ENCODE measurements at regions not wholly inside any gene's neighbourhood (a gene's known extent, or its start where the extent isn't known, plus 50 kb on each side); places are given as distances from the start of the nearest gene placed in this dataset.

GRCh38 chr10:21191512-21191911, 294.4 kb upstream of the NEBL start:
- no peak for ATAC-seq
- H3K9me3 Mint-ChIP-seq, result no peaks in the 10 kb centered on the region
- no peak overlapping the region for H3K27ac Mint-ChIP-seq

DNA sequence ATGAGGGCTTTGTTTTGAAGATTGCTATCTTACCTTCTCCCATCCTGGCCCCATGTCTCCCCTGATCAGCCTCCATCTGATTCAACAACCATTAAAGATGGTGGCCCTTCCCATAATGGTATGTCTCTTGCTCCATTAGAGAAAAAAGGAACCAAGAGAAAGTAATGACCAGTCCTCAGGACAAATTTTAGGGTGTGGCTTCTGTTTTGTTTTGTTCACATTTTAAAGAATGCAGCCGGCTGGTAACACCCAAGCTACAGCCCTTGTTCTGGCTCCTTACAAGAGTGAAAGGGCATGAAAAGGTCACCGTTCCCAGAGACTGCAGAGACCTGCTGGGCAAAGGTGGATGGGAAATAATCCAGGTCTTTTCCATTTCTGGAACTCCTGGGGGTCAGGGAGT, 287.9 kb upstream of the NEBL start:
- H3K9me3 Mint-ChIP-seq, result no peaks in the 10 kb centered on the region
- H3K27ac Mint-ChIP-seq, result no peak overlapping the region
- no peak for ATAC-seq
- no peaks in the 10 kb centered on the region for H3K4me1 Mint-ChIP-seq (ENCODE audit: low read depth in 2 of 2)
- peaks cover 5 to 8% of the 10 kb centered on the region in 2 donors for H3K27me3 Mint-ChIP-seq
- no peaks in the 10 kb centered on the region for H3K36me3 Mint-ChIP-seq
- no peak for DNase-seq (ENCODE audit: low spot score)
- H3K4me3 Mint-ChIP-seq, result no peak overlapping the region

More at GRCh38 chr10:21191512-21191911, 294.4 kb upstream of the NEBL start:
- no peak for DNase-seq (ENCODE audit: low spot score)
- Mint-ChIP-seq H3K4me3 (no peak overlapping the region), H3K36me3 (no peaks in the 10 kb centered on the region), H3K27me3 (peaks cover 5 to 7% of the 10 kb centered on the region in 2 donors), H3K4me1 (ENCODE audit: low read depth in 2 of 2) (no peaks in the 10 kb centered on the region)

- Mint-ChIP-seq H3K27ac (no peak overlapping the region), H3K27me3 (peaks cover 8% of the 10 kb centered on the region in 2 donors), H3K36me3 (no peaks in the 10 kb centered on the region), H3K4me3 (no peak overlapping the region), H3K9me3 (no peaks in the 10 kb centered on the region), H3K4me1 (ENCODE audit: low read depth in 2 of 2) (no peaks in the 10 kb centered on the region)
- DNase-seq (ENCODE audit: low spot score), result no peak
- no peak for ATAC-seq
Observed at GRCh38 chr10:21184216-21184615, 287.1 kb upstream of the NEBL start.

GRCh38 chr10:21183025-21183424, 285.9 kb upstream of the NEBL start:
- no peaks in the 10 kb centered on the region for H3K9me3 Mint-ChIP-seq
- DNase-seq (ENCODE audit: low spot score) (no peak), ATAC-seq (no peak)
- H3K36me3 Mint-ChIP-seq, result no peaks in the 10 kb centered on the region
- no peaks in the 10 kb centered on the region for H3K4me1 Mint-ChIP-seq (ENCODE audit: low read depth in 2 of 2)
- no peak overlapping the region for H3K4me3 Mint-ChIP-seq
- peaks cover 11 to 14% of the 10 kb centered on the region in 2 donors for H3K27me3 Mint-ChIP-seq
- H3K27ac Mint-ChIP-seq, result no peak overlapping the region

DNA sequence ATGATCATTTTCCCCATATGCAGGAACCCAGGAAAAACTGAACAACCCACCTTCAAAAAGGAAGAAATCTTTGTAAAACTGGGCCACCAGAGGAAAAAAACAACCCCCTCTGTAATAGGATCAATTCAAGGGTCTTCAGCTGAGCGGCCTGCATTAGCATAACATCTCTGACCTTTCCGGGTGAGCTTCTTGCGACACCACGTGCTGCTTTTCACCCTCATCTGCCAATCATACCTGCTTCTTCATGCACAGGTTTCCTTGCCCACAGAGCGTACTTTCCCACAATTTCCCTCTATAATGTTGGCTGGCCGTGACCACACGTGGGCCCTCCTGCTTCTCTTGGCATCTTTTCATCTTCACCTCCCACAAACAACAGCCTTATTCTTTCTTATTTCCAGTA, 284.3 kb upstream of the NEBL start:
- no peak for DNase-seq (ENCODE audit: low spot score)
- H3K4me3 Mint-ChIP-seq, result no peak overlapping the region
- no peak overlapping the region for H3K27ac Mint-ChIP-seq

DNA sequence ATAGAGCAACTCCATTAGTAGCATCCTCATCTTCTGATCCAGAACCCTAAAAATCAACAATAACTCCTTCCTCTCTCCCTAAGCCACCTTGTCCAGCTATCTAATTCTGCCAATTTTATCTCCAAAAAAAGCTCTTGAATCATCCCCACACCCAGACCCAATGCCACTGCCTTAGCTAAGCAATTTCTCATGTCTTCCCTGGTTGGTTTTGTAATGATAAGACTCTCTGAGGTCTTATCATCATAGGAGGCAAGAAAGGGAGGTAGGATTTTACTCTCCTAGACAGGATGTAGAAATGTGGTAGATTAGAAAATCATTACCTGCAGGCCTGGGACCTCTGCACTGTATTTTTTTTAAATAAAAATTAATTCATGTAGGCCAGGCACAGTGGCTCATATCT, 283.5 kb upstream of the NEBL start:
- Mint-ChIP-seq H3K4me1 (ENCODE audit: low read depth in 2 of 2) (no peaks in the 10 kb centered on the region), H3K4me3 (no peak overlapping the region), H3K9me3 (no peaks in the 10 kb centered on the region), H3K27me3 (peaks cover 25 to 27% of the 10 kb centered on the region in 2 donors), H3K27ac (no peak overlapping the region), H3K36me3 (no peaks in the 10 kb centered on the region)
- no peak for ATAC-seq
- no peak for DNase-seq (ENCODE audit: low spot score)

More for the DNA sequence above, 284.3 kb upstream of the NEBL start:
- ATAC-seq, result no peak
- no peaks in the 10 kb centered on the region for H3K36me3 Mint-ChIP-seq
- H3K9me3 Mint-ChIP-seq, result no peaks in the 10 kb centered on the region
- H3K27me3 Mint-ChIP-seq, result peaks cover 19 to 23% of the 10 kb centered on the region in 2 donors
- no peaks in the 10 kb centered on the region for H3K4me1 Mint-ChIP-seq (ENCODE audit: low read depth in 2 of 2)

GRCh38 chr10:21176934-21177480, 279.9 kb upstream of the NEBL start:
- no peak overlapping the region for H3K27ac Mint-ChIP-seq
- no peaks in the 10 kb centered on the region for H3K9me3 Mint-ChIP-seq
- H3K4me3 Mint-ChIP-seq, result no peak overlapping the region
- no peak for DNase-seq (ENCODE audit: low spot score)
- peaks cover 0 to 6% of the 10 kb centered on the region in 2 donors for H3K4me1 Mint-ChIP-seq (ENCODE audit: low read depth in 2 of 2)
- H3K36me3 Mint-ChIP-seq, result peaks cover 7% of the 10 kb centered on the region
- no peak for ATAC-seq
- H3K27me3 Mint-ChIP-seq, result peaks cover 35 to 37% of the 10 kb centered on the region in 2 donors

- H3K27me3 Mint-ChIP-seq, result peaks cover 36 to 41% of the 10 kb centered on the region in 2 donors
- peaks cover 0 to 6% of the 10 kb centered on the region in 2 donors for H3K4me1 Mint-ChIP-seq (ENCODE audit: low read depth in 2 of 2)
Observed at GRCh38 chr10:21175797-21176196, 278.7 kb upstream of the NEBL start.

GRCh38 chr10:21174715-21175495, 277.8 kb upstream of the NEBL start:
- peaks cover 7% of the 10 kb centered on the region for H3K36me3 Mint-ChIP-seq
- H3K27me3 Mint-ChIP-seq, result peaks cover 38 to 46% of the 10 kb centered on the region in 2 donors
- peaks cover 0 to 6% of the 10 kb centered on the region in 2 donors for H3K4me1 Mint-ChIP-seq (ENCODE audit: low read depth in 2 of 2)
- no peak overlapping the region for H3K27ac Mint-ChIP-seq
- DNase-seq (ENCODE audit: low spot score) (no peak), ATAC-seq (no peak)
- no peak overlapping the region for H3K4me3 Mint-ChIP-seq
- H3K9me3 Mint-ChIP-seq, result no peaks in the 10 kb centered on the region

More at GRCh38 chr10:21175797-21176196, 278.7 kb upstream of the NEBL start:
- DNase-seq (ENCODE audit: low spot score), result no peak
- Mint-ChIP-seq H3K9me3 (no peaks in the 10 kb centered on the region), H3K4me3 (no peak overlapping the region), H3K36me3 (peaks cover 7% of the 10 kb centered on the region), H3K27ac (no peak overlapping the region)
- ATAC-seq, result no peak

- Mint-ChIP-seq H3K36me3 (peaks cover 7% of the 10 kb centered on the region), H3K27me3 (peaks cover 38 to 44% of the 10 kb centered on the region in 2 donors), H3K9me3 (no peaks in the 10 kb centered on the region), H3K4me1 (ENCODE audit: low read depth in 2 of 2) (peaks cover 0 to 6% of the 10 kb centered on the region in 2 donors), H3K4me3 (no peak overlapping the region), H3K27ac (no peak overlapping the region)
- DNase-seq (ENCODE audit: low spot score) (no peak), ATAC-seq (peak; percentile 43 to 51)
Observed at GRCh38 chr10:21173802-21174714, 276.9 kb upstream of the NEBL start.

DNA sequence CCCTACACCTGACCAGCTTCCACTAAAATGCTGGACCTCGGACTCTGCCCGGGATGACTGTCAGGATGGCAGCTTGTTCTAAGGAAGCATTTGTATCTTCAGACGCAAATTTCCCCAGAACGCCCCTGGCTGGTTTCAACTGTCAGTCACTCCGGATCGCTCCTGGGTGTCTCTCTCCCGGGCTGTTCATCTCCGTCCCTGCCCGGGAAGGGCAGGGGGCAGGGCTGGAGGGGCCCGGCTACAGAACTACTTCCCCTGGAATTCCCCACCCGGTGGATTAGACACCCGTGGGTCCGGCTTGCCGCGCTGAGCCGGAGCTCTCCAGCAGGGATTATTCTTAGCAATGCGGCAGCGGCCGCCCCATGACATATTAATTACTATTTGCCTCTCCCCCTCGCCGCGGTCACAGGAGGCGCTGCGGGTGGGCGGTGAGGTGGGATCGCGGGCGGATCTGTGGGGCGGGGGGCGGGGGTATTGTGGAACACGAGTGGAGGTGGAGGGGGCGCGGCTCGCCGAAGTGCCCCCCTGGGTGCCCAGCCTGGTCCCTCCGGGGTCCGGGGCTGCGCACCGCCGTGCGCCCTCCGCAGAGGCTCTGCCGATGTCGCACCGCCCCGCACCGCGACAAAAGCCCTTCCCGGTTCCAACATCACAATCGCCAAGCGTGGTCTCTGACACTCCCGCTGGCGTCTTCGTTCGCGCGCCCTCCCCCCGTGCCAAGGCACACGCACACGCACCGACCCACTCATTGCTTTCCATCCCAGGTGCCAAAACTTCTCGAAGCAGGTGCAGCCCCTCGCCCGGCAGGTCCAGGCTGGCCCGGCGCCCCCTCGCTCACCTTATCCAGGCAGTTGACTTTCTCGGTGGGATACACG, 276.1 kb upstream of the NEBL start:
- Mint-ChIP-seq H3K4me1 (ENCODE audit: low read depth in 2 of 2) (peaks cover 0 to 6% of the 10 kb centered on the region in 2 donors), H3K9me3 (no peaks in the 10 kb centered on the region), H3K4me3 (no peak overlapping the region), H3K27me3 (peaks cover 37 to 39% of the 10 kb centered on the region in 2 donors), H3K36me3 (peaks cover 7% of the 10 kb centered on the region), H3K27ac (no peak overlapping the region)
- DNase-seq (ENCODE audit: low spot score) (no peak), ATAC-seq (peak in 1 of 2 donors; percentile 4)

- no peaks in the 10 kb centered on the region for H3K9me3 Mint-ChIP-seq
- DNase-seq (ENCODE audit: low spot score) (no peak), ATAC-seq (no peak)
- no peak overlapping the region for H3K4me3 Mint-ChIP-seq
- H3K4me1 Mint-ChIP-seq (ENCODE audit: low read depth in 2 of 2), result peaks cover 0 to 6% of the 10 kb centered on the region in 2 donors
- H3K27ac Mint-ChIP-seq, result no peak overlapping the region
- H3K36me3 Mint-ChIP-seq, result peaks cover 7% of the 10 kb centered on the region
- H3K27me3 Mint-ChIP-seq, result peaks cover 32 to 38% of the 10 kb centered on the region in 2 donors
Observed at GRCh38 chr10:21172542-21172929, 275.4 kb upstream of the NEBL start.

GRCh38 chr10:21171936-21172541, 274.9 kb upstream of the NEBL start:
- Mint-ChIP-seq H3K27me3 (peaks cover 30 to 36% of the 10 kb centered on the region in 2 donors), H3K27ac (no peak overlapping the region), H3K4me1 (ENCODE audit: low read depth in 2 of 2) (peaks cover 0 to 6% of the 10 kb centered on the region in 2 donors), H3K9me3 (no peaks in the 10 kb centered on the region), H3K4me3 (no peak overlapping the region), H3K36me3 (peaks cover 7% of the 10 kb centered on the region)
- DNase-seq (ENCODE audit: low spot score) (no peak), ATAC-seq (no peak)
